ENCODE measurements at regions not wholly inside any gene's neighbourhood (a gene's known extent, or its start where the extent isn't known, plus 50 kb on each side); places are given as distances from the start of the nearest gene placed in this dataset.

DNA sequence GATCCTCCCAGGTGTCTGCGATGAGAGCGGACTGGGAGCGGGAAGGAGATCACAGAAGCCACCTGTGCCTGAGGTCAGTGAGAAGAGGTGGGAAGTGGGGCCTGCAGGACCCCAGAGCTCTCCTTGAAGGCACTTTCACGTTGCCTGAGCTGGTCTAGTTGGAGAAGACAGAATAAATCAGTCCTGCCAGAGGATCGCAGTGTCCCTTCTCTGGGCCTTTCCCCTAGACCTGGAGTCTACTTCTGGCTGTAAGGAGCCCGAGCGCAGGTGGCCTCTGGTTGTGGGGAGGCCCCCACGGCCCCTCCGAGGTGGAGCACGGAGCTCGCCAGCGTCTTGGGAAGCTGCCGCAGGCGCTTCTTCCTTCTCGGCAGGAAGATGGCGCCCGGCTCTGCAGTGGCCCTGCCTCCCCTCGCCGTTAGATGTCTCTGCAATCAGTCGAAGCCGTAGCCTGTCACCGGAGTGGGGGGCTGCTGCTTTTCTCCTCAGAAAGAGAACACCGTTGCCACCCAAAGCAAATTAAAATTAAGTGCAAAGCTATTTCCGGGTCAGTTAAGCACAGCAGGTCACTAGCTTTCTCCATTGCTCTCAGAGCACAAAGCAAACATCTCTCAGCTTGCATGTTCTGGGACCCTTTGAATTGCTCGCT is 212.0 kb upstream of the MYT1L start:
- Histone ChIP-seq H3K27ac (ENCODE audit: low read depth, low read length) (no peak overlapping the region), H3K27me3 (ENCODE audit: control insufficient read depth, insufficient read depth, low read length) (no peaks in the 10 kb centered on the region), H3K4me3 (ENCODE audit: low read length) (no peak overlapping the region), H3K4me1 (ENCODE audit: control insufficient read depth, insufficient read depth, low read length) (no peaks in the 10 kb centered on the region), H3K9ac (ENCODE audit: low read length) (no peak overlapping the region), H3K36me3 (ENCODE audit: control insufficient read depth, insufficient read depth, low read length) (no peaks in the 10 kb centered on the region)

DNA sequence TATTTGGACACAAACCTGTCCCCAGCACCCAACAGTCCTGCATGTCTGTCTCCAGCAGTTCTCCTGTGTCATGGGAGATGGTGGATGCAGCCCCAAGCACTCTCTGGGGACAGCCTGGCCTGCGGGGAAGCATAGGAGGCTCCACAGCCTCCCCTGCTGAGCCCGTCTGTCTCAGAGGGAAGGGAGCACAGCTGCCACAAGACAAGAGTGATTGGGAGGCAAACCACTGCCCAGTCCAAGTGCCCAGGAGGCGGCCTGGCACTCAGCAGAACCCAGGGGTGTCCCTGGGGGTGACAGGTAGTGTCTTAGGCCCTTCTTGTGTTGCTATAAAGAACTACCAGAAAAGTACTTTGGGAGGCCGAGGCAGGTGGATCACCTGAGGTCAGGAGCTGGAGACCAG is 211.2 kb upstream of the MYT1L start:
- H3K4me1 ChIP-seq (ENCODE audit: control insufficient read depth, insufficient read depth, low read length) = no peaks in the 10 kb centered on the region
- H3K9ac ChIP-seq (ENCODE audit: low read length) = no peak overlapping the region
- no peak overlapping the region for H3K27ac ChIP-seq (ENCODE audit: low read depth, low read length)
- no peaks in the 10 kb centered on the region for H3K36me3 ChIP-seq (ENCODE audit: control insufficient read depth, insufficient read depth, low read length)
- H3K27me3 ChIP-seq (ENCODE audit: control insufficient read depth, insufficient read depth, low read length) = no peaks in the 10 kb centered on the region
- H3K4me3 ChIP-seq (ENCODE audit: low read length) = no peak overlapping the region

DNA sequence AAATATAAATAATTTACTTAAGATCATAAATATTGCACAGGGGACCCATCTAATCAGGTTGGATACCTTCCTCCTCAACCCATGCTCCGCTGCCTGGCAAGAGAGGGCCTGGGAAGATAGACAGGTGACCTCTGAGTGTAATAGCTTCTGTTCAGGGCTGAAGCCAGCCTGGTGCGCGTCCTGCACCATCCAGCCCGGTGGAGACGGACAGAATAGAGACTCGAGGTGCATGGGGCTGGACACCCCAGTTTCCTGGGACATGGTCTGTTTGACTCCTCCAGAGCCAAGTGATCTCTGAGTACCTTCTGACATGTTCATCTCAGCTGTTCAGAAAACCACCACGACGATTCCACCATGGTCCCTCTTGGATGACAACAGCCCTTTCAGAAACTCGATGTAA is 209.3 kb upstream of the MYT1L start:
- H3K27me3 ChIP-seq (ENCODE audit: control insufficient read depth, insufficient read depth, low read length) = no peaks in the 10 kb centered on the region
- no peak overlapping the region for H3K9ac ChIP-seq (ENCODE audit: low read length)
- H3K4me3 ChIP-seq (ENCODE audit: low read length) = no peak overlapping the region
- H3K36me3 ChIP-seq (ENCODE audit: control insufficient read depth, insufficient read depth, low read length) = no peaks in the 10 kb centered on the region
- H3K4me1 ChIP-seq (ENCODE audit: control insufficient read depth, insufficient read depth, low read length) = no peaks in the 10 kb centered on the region
- no peak overlapping the region for H3K27ac ChIP-seq (ENCODE audit: low read depth, low read length)

DNA sequence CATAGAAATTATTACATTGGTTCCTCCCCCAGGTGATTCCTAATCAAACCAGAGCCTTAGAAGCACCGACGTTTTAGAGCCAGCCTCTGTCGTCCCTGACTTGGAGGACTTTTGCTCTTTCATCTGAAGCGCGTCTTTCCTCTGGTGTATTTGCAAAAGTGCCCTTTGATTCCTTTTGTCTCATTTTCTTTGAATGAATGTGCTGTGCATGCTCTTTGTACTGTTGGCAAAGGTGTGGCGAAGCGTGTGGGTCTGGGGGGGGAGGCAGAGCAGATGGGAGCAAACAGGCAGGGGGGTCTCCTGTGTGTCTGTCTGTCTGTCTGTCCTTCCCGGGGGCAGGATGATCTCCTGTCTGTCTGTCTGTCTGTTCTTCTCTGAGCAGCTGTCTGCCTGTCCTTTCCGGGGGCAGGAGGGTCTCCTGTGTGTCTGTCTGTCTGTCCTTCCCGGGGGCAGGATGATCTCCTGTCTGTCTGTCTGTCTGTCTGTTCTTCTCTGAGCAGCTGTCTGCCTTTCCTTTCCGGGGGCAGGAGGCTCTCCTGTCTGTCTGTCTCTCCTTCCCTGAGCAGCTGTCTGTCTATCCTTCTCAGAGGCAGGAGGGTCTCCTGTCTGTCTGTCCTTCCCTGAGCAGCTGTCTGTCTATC is 205.5 kb upstream of the MYT1L start:
- Histone ChIP-seq H3K27ac (ENCODE audit: low read depth, low read length) (no peak overlapping the region), H3K9ac (ENCODE audit: low read length) (no peak overlapping the region), H3K4me1 (ENCODE audit: control insufficient read depth, insufficient read depth, low read length) (no peaks in the 10 kb centered on the region), H3K27me3 (ENCODE audit: control insufficient read depth, insufficient read depth, low read length) (no peaks in the 10 kb centered on the region), H3K36me3 (ENCODE audit: control insufficient read depth, insufficient read depth, low read length) (no peaks in the 10 kb centered on the region), H3K4me3 (ENCODE audit: low read length) (no peak overlapping the region)

DNA sequence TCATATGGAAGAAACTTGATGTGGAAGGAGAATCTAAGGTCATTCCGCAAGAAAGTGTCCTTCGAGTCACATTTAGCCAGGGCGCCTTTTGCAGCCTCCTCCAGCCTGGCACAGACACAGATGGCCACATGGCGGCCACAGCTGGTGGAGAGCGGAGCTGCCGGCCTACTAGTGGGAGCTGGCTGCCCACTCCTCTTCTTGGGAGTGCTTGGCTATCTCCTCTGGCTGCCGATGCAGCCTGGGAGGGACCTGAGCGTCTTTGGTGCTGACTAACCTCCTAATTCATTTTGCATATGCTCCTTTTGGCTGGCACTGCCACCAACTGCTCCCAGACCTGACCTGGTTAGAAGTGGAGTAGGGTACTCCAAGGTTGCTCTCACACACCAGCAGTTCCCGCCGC is 199.3 kb upstream of the MYT1L start:
- Histone ChIP-seq H3K9ac (ENCODE audit: low read length) (no peak overlapping the region), H3K27me3 (ENCODE audit: control insufficient read depth, insufficient read depth, low read length) (no peaks in the 10 kb centered on the region), H3K27ac (ENCODE audit: low read depth, low read length) (no peak overlapping the region), H3K4me3 (ENCODE audit: low read length) (no peak overlapping the region), H3K4me1 (ENCODE audit: control insufficient read depth, insufficient read depth, low read length) (no peaks in the 10 kb centered on the region), H3K36me3 (ENCODE audit: control insufficient read depth, insufficient read depth, low read length) (no peaks in the 10 kb centered on the region)

DNA sequence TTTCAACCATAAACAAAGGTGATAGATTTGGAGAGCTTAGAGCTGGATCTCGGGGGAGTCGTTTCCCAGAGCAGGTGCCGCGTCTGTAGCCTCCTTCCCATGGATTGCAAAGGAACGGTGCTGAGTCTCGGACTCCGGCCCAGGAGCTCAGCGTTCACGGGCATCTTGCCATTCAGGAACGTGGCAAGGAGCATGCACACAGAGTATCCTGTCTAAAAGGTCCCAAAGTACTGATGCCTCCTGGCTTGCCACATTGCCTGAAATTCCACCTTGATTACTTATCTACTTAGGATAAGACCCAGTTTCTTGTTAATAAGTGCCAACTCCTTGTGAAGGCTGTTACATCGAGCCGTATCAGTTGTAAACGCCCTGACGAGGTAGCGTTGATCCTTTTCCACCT is 197.8 kb upstream of the MYT1L start:
- H3K36me3 ChIP-seq (ENCODE audit: control insufficient read depth, insufficient read depth, low read length) = no peaks in the 10 kb centered on the region
- H3K27ac ChIP-seq (ENCODE audit: low read depth, low read length) = no peak overlapping the region
- H3K27me3 ChIP-seq (ENCODE audit: control insufficient read depth, insufficient read depth, low read length) = no peaks in the 10 kb centered on the region
- no peak overlapping the region for H3K4me3 ChIP-seq (ENCODE audit: low read length)
- H3K4me1 ChIP-seq (ENCODE audit: control insufficient read depth, insufficient read depth, low read length) = peaks cover 9% of the 10 kb centered on the region
- no peak overlapping the region for H3K9ac ChIP-seq (ENCODE audit: low read length)

DNA sequence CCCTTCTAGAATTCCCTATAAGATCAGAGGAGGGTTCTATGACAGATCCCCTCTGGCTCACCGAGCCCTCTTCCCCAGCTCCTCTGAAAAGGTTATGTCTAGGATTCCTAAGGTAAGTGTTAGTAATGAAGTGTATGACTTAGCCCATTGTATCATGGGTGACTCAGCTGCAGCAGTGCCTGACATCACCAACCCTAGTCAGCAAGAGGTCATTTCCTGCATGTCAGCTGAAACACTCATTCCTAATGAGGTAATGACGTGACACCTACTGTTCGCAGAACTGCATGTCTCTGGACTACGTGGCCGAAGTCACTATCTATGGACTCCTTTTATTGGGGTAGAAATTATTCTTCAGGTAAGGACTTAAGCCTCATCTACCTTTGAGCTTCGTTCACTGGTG is 196.1 kb upstream of the MYT1L start:
- Histone ChIP-seq H3K27ac (ENCODE audit: low read depth, low read length) (no peak overlapping the region), H3K9ac (ENCODE audit: low read length) (no peak overlapping the region), H3K27me3 (ENCODE audit: control insufficient read depth, insufficient read depth, low read length) (no peaks in the 10 kb centered on the region), H3K36me3 (ENCODE audit: control insufficient read depth, insufficient read depth, low read length) (no peaks in the 10 kb centered on the region), H3K4me3 (ENCODE audit: low read length) (no peak overlapping the region), H3K4me1 (ENCODE audit: control insufficient read depth, insufficient read depth, low read length) (peaks cover 9% of the 10 kb centered on the region)

DNA sequence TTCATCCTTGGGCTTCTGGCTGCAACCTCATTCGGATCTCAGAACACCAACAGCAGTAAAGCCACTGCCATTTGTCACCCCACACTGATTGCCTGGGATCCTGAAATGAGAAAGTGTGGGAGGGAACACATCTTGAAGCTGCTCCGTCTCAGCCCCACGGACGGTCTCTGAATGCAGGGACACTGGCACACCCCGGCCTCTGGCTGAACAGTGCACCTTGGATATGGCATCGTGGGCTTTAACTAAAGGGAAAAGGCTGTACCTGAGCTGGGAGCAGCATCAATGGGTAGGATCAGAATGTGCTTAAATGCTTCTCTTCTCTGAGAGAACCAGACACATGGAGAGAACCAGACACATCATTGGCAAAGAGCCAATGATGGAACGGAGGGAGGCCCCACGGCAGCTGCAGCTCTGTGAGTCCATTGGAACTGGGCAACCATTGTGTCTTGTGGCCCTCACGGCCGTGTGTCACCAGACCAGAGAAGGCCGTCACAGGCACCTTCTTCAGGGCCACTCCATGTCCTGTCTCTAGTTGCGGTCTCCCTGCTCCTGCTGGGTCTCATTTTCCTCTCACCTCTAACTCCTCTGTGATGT is 193.4 kb upstream of the MYT1L start:
- Histone ChIP-seq H3K4me1 (ENCODE audit: control insufficient read depth, insufficient read depth, low read length) (peaks cover 9% of the 10 kb centered on the region), H3K27me3 (ENCODE audit: control insufficient read depth, insufficient read depth, low read length) (no peaks in the 10 kb centered on the region), H3K9ac (ENCODE audit: low read length) (no peak overlapping the region), H3K4me3 (ENCODE audit: low read length) (no peak overlapping the region), H3K36me3 (ENCODE audit: control insufficient read depth, insufficient read depth, low read length) (no peaks in the 10 kb centered on the region), H3K27ac (ENCODE audit: low read depth, low read length) (peak overlapping the region; percentile 53)

DNA sequence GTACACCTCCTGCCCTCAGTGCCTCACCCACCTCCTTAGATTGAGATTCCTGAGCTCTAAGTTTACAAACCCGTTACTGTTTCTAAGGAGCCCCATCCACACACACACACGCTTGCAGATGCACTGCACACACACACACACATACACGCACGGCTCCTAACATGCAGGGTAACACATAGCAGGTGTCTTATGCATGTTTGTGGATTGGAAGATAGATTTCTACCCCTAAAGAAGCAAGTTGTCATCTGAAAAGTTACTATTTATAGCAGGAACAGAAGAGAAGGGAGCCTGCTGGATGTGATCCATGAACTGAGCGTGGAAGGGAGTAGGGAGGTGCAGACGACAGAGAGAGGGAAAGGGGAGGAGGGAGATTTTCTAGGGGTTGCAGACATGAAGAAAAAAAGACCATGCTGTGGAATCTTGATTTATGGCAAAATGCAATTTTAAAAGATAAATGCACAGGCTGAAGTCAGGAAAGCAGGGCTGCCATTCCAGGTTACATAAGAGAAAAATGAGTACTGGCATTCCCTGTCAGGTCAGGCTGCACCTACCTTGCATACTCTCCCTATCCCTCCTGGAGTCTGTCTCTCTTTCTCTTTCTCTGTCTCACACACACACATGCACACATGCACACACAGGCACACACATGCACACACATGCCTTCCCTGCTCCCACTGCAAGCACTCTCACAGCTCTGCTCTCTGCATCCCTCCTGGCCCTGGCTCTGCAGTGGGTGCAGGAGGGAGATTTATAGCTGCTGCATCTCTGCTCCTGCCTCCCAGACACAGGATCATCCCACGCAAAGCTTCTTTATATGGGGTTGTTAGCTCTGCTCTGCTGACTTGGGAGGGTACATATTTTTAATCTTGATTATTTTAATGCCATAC is 192.6 kb upstream of the MYT1L start:
- no peaks in the 10 kb centered on the region for H3K36me3 ChIP-seq (ENCODE audit: control insufficient read depth, insufficient read depth, low read length)
- no peak overlapping the region for H3K9ac ChIP-seq (ENCODE audit: low read length)
- H3K4me3 ChIP-seq (ENCODE audit: low read length) = no peak overlapping the region
- peaks cover 9% of the 10 kb centered on the region for H3K4me1 ChIP-seq (ENCODE audit: control insufficient read depth, insufficient read depth, low read length)
- peak overlapping the region; percentile 31 for H3K27ac ChIP-seq (ENCODE audit: low read depth, low read length)
- H3K27me3 ChIP-seq (ENCODE audit: control insufficient read depth, insufficient read depth, low read length) = no peaks in the 10 kb centered on the region

DNA sequence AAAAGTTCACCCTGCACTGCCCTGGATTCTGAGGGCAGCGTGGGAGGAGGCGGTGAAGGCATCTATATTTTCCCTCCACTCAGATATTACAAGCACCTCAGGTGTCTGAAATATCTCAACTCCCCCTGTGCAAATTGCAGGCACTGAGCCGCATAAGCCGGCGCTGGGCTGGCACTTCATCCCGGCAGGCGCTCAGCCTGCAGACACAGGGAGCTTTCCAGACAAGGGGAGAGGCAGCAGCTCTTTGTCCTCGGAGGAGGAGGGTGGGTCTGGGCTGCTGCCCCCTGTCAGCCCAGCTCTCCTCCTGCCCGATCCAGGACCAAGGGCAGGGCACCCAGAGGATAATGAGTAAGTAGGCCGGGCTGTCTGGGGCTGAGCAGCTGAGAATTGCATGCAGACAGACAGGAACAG is 189.3 kb upstream of the MYT1L start:
- H3K27ac ChIP-seq (ENCODE audit: low read depth, low read length) = no peak overlapping the region
- H3K27me3 ChIP-seq (ENCODE audit: control insufficient read depth, insufficient read depth, low read length) = no peaks in the 10 kb centered on the region
- H3K4me1 ChIP-seq (ENCODE audit: control insufficient read depth, insufficient read depth, low read length) = peaks cover 9% of the 10 kb centered on the region
- H3K4me3 ChIP-seq (ENCODE audit: low read length) = no peak overlapping the region
- H3K9ac ChIP-seq (ENCODE audit: low read length) = no peak overlapping the region
- H3K36me3 ChIP-seq (ENCODE audit: control insufficient read depth, insufficient read depth, low read length) = no peaks in the 10 kb centered on the region

DNA sequence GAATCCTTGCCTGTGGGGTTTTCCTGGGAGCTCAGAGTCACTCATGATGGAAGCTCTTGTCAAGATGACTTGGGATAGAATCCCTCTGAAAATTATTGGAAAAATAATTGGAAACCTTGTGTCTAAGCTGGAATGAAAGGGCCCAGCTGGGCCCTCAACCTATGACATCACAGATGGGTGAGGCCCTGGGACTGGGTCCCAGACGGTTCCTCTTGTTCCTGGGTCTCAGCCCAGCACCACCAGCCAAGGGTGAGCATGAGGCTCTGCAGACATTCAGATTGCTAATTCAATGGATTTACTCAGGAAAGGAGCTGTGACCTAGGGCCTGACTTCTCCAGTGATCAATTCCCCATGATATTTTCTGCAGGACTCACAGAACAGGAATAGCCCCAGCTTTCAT is 188.3 kb upstream of the MYT1L start:
- no peak overlapping the region for H3K4me3 ChIP-seq (ENCODE audit: low read length)
- no peak overlapping the region for H3K9ac ChIP-seq (ENCODE audit: low read length)
- no peak overlapping the region for H3K27ac ChIP-seq (ENCODE audit: low read depth, low read length)
- H3K4me1 ChIP-seq (ENCODE audit: control insufficient read depth, insufficient read depth, low read length) = peaks cover 5% of the 10 kb centered on the region
- H3K36me3 ChIP-seq (ENCODE audit: control insufficient read depth, insufficient read depth, low read length) = no peaks in the 10 kb centered on the region
- no peaks in the 10 kb centered on the region for H3K27me3 ChIP-seq (ENCODE audit: control insufficient read depth, insufficient read depth, low read length)

DNA sequence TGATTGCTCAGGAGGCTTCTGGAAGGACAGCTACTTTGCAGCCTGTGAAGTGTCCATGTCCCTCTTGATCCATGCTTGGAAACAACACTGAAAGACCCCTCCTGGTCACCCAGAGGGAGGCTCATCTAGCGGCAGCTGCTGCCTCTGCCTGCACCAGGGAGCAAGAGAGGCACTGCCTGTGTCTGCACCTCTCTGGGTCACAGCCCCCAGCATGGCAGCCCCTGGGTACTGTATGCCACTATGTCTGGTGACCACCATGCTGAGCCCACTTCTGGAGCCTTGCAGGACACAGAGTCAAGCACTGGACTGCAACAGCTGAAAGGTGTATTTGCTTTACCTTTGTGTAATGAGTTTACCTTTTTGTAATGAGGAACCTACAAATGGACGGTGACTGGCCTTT is 186.3 kb upstream of the MYT1L start:
- H3K27ac ChIP-seq (ENCODE audit: low read depth, low read length) = no peak overlapping the region
- no peaks in the 10 kb centered on the region for H3K27me3 ChIP-seq (ENCODE audit: control insufficient read depth, insufficient read depth, low read length)
- H3K4me1 ChIP-seq (ENCODE audit: control insufficient read depth, insufficient read depth, low read length) = no peaks in the 10 kb centered on the region

More for the DNA sequence above, 186.3 kb upstream of the MYT1L start:
- Histone ChIP-seq H3K36me3 (ENCODE audit: control insufficient read depth, insufficient read depth, low read length) (no peaks in the 10 kb centered on the region), H3K9ac (ENCODE audit: low read length) (no peak overlapping the region), H3K4me3 (ENCODE audit: low read length) (no peak overlapping the region)
